HK-2 (cell line): ENCODE measurements at regions not wholly inside any gene's neighbourhood (a gene's known extent, or its start where the extent isn't known, plus 50 kb on each side); places are given as distances from the start of the nearest gene placed in this dataset.
A peak's percentile ranks its signal among the peaks of the same experiment; 100 is the strongest.
"Not testable (repeated sequence)": the region's sequence is repeated elsewhere in the genome, so short reads cannot be mapped to it uniquely, and the experiment has no call there.

Source experiments
- DNase-seq: peaks from one replicate; pipeline ENCODE4 v3.0.0-alpha.2; 2018; ENCODE audit not compliant: unreplicated experiment

GRCh38 chr20:11173916-11174315, 500.1 kb upstream of the JAG1 start:
- no peak for DNase-seq

- DNase-seq: no peak
These were observed 501.1 kb upstream of the JAG1 start for GRCh38 chr20:11174861-11175260.

DNA sequence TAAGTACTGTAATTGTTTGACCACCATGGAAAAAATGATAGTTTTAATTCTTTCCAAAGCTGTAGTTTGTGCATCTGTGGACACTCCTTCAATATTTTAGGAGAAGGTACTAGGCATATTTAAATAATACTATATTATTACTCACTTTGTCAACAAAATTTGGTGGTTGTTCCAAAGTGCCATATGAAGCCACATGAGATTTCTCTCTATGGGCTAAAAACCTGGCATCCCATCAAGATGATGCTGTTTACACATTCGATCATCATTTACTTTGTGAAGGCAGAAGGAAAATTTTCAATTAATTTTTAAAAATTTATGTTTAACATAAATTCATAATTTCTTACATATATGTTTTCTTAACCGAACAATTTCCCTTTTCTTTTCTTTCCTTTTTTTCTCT, 502.6 kb upstream of the JAG1 start:
- no peak for DNase-seq

- DNase-seq: no peak
These were observed 505.3 kb upstream of the JAG1 start for GRCh38 chr20:11178946-11179654.

GRCh38 chr20:11180186-11180585, 506.4 kb upstream of the JAG1 start:
- no peak for DNase-seq

DNA sequence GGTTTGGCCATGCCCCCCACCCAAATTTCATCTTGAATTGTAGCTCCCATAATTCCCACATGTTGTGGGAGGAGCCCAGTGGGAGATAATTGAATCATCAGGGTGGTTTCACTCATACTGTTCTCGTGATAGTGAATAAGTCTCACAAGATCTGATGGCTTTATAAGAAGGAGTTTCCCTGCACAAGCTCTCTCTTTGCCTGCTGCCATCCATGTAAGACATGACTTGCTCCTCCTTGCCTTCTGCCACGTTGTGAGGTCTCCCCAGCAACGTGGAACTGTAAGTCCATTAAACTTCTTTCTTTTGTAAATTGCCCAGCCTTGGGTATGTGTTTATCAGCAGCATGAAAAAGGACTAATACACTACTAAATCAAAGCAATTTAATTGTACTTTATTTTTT, 507.3 kb upstream of the JAG1 start:
- not testable (repeated sequence) for DNase-seq

DNA sequence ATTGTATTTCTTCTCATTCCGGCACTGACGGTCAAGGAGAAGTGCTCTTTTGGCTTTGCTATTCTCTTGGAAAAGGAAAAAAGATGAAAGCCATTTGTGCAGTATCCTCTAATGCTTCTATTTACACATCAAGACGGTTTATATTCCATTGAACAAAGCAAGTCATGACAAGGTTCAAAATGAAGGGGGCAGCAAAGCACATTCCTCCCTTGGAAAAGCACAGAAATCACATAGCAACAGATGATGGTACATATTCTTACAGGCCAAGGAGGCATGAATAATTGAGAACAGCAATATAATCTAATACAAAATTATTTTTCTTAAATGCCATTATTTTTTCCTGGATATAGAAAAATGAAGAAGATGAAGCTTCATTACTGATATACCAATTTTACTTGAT, 508.2 kb upstream of the JAG1 start:
- DNase-seq: no peak

DNA sequence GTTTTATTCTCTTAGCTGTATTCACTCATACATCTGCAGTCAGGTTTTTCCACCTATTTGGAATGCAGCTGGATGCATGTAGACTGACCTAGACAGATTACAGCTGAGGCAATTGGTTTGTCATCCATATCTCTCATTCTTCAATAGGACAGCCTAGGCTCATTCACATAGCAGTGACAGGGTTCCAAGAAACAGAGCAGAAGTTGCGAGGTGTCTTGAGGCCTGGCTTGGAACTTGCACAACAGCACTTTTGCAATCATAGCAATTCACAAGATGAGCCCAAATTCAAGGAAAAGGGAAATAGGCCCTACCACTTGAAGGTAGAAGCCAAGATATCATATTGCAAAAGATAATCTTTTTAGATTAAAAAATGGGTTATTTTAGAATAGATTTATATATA, 508.9 kb upstream of the JAG1 start:
- DNase-seq: no peak

GRCh38 chr20:11186301-11187008, 512.7 kb upstream of the JAG1 start:
- DNase-seq: no peak

DNA sequence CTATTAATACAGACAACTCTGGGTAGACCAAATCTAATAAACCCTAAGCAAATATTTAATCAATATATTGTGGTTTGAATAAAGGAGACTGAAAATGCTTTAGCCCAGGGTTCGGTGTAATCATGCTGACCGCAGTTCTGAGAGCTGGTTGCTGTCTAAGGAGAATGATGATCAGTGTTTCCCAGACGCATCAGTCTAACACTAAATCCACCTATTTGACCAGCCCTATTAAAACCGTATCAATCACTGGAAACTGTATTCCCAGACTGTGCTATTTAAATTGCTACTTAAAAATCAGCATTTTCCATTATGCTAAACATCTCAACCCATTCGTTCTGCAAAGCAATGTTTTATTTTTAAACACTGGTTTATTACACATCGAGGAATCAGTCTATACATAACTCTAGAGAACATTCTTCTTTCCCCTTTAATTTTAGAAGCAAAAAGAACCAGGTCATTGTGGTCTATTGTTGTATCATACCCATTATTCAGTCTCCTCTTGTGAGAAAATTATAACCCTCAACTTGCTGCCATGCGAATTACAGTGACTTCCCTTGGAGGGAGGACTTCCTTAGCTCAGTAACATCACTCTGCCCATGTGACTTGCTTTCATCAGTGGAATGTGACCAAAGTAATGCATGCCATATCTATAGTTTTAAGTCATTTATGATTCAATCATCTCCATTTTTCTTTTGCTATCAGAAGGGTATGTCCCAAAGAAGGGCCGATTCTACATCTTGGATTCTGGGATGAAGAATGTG, 515.2 kb upstream of the JAG1 start:
- DNase-seq: no peak

- no peak for DNase-seq
These were observed 516.9 kb upstream of the JAG1 start for GRCh38 chr20:11190741-11191140.

- no peak for DNase-seq
These were observed 518.3 kb upstream of the JAG1 start for GRCh38 chr20:11192106-11192505.

DNA sequence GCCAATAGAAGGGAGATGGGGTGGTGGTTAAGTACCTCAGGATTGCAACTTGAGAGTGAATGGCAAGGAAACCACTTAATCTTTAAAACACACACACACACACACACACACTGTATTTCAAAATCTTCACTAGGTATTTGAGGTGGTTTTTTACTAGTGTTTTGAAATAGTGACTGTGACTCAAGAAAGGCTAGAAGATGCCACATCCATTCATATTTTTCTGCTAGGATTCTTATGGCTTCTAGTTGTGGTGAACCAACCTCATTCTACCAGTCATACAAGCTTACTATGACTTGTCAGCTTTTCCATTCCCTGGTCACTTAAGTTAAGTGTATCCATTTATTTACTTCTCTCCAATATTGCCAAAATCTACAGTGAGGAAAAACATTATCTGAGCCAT, 519.4 kb upstream of the JAG1 start:
- no peak for DNase-seq

DNA sequence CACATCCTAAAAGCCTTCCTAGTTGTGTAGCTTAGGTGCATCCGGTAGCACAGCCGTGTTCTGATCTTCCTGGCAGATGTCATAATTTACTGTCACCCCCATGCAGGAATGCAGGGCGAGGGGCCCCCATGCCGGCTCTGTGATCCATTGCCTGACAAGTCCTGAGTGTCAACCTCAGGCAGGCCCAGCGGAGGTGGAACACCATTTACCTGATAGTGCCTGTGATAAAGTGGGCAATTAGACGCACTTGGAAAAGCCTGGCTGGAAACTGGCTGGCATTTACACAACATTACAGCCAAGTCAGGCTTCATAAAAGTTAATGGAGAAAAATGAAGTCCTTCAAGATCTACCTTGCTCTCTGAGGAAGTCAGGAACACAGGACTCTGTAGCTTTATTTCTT, 521.4 kb upstream of the JAG1 start:
- no peak for DNase-seq

DNA sequence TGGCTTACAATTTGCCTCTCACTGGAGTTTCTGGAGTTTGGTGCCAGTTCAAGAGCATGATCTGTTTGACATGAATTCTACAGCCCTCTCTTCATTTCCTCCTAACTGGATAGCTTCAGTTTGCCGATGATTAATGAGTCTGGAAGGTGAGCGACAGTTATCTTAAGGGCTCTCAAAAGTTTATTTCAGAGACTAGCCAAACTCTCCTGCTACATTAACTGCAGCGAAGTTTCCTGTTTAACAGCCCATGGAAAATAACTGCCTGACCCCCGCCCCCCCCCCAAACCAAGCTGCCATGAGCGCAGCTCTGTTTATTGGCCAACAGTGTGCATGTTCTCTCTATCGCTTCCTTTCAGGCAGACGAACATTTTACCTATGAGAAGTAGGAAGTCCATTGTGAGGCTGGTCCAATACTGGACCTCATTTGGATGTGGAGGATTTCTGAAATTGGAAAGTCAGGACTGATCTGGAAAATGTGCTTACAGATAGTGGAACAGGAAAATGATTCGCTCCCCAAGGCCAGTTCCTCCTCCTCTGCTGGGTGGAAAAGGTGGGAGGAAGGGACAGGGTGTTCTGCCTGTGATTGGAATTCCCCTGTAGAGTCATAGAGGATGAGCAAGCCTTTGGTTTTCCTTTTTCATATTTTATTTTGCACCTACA, 522.2 kb upstream of the JAG1 start:
- peak; percentile 77 for DNase-seq

GRCh38 chr20:11197851-11198250, 524.1 kb upstream of the JAG1 start:
- DNase-seq: no peak

GRCh38 chr20:11200423-11200822, 526.6 kb upstream of the JAG1 start:
- DNase-seq: no peak

DNA sequence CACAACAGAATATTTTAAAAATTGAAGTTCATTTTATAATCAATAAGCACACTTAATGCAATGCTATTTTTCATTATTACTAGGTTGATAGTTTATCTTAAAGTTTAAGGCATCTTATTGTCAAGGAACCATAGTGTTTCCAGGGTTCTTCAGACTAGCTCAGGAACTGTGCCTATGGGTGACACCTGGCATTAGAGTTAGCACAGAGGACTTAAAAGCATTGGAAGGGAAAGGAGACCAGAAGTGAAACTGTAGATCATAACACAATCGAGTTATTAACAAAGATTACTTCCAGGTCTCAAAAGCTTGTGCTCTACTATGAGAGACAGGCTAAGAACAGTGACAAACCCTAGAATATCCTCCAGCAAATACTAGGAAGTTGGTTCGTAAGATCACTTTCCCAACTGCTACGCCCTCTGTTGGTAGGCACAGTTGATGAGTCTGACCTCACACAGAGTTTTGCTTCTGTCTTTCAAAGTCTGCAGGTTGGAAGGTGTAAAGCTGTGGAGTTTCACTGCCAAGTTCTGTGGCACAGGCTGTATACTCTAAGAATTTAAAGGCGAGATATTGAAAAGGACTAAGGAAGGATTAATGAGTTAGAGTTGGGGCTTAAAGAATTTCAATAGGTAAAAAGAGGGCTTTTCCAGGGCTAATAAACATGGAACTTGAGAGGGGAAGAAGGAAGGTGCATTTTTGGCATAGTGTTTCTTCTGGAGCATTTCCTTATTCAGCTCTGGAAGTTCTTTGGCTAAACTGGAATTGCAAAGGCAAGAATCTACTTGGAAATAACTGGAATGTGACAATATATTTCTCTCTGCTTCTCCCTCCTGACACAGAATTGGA, 531.3 kb upstream of the JAG1 start:
- peak; percentile 58 for DNase-seq

- DNase-seq: no peak
These were observed 532.1 kb upstream of the JAG1 start for GRCh38 chr20:11205769-11206362.

GRCh38 chr20:11207749-11208502, 534.1 kb upstream of the JAG1 start:
- DNase-seq: peak; percentile 86
